ENCODE measurements at regions not wholly inside any gene's neighbourhood (a gene's known extent, or its start where the extent isn't known, plus 50 kb on each side); places are given as distances from the start of the nearest gene placed in this dataset.

GRCh38 chrX:142060191-142060590 is 144.9 kb downstream of the MAGEC2 start:
- H3K27me3 Mint-ChIP-seq (ENCODE audit: insufficient read depth, low read depth, poor library complexity): no peaks in the 10 kb centered on the region
- no peak for DNase-seq (ENCODE audit: low spot score)
- Histone ChIP-seq H3K4me1 (ENCODE audit: insufficient read depth) (no peaks in the 10 kb centered on the region), H3F3A (replicated peaks; ENCODE audit: low read depth) (no peaks in the 10 kb centered on the region), H3K27ac (ENCODE audit: low read depth) (no peak overlapping the region), H3K9me2 (ENCODE audit: insufficient read depth) (no peaks in the 10 kb centered on the region), H3K4me3 (no peak overlapping the region), H2AFZ (no peak overlapping the region), H3K79me2 (replicated peaks; ENCODE audit: insufficient read depth) (no peaks in the 10 kb centered on the region), H3K27me3 (ENCODE audit: insufficient read depth) (no peaks in the 10 kb centered on the region), H4K20me1 (replicated peaks; ENCODE audit: insufficient read depth) (no peaks in the 10 kb centered on the region), H3K36me3 (ENCODE audit: insufficient read depth) (no peaks in the 10 kb centered on the region), H3K4me2 (no peak overlapping the region)
- H3K4me1 Mint-ChIP-seq: no peaks in the 10 kb centered on the region
- TF ChIP-seq ETS1 (IDR thresholded peaks at IDR 0.05) (no peak), REST (IDR thresholded peaks at IDR 0.05; ENCODE audit: unreplicated experiment) (no peak), ZNF331 (CRISPR knock-in tag; IDR thresholded peaks at IDR 0.05; ENCODE audit: low read depth) (no peak), ZNF114 (CRISPR knock-in tag; IDR thresholded peaks at IDR 0.05) (no peak), EZH2 (IDR thresholded peaks at IDR 0.05; ENCODE audit: low read depth, unreplicated experiment) (no peak), CREB1 (CRISPR knock-in tag; IDR thresholded peaks at IDR 0.05; ENCODE audit: low read depth) (no peak), NANOG (IDR thresholded peaks at IDR 0.05; ENCODE audit: borderline replicate concordance) (no peak), JUNB (IDR thresholded peaks at IDR 0.05; ENCODE audit: unreplicated experiment) (no peak), POLR2AphosphoS5 (IDR thresholded peaks at IDR 0.05; ENCODE audit: low read depth) (no peak), ZNF462 (CRISPR knock-in tag; IDR thresholded peaks at IDR 0.05) (no peak), CTCF (conservative IDR thresholded peaks at IDR 0.05; ENCODE audit: low read depth in 2 of 2) (no peak), EZH2phosphoT487 (IDR thresholded peaks at IDR 0.05; ENCODE audit: unreplicated experiment) (no peak), STAT1 (IDR thresholded peaks at IDR 0.05; ENCODE audit: unreplicated experiment) (no peak)
- no peaks in the 10 kb centered on the region; the same call in 1 of the 3 replicates for H3K9me3 Mint-ChIP-seq
- no peaks in the 10 kb centered on the region for H3K36me3 Mint-ChIP-seq (ENCODE audit: low read depth)
- no peak overlapping the region for H3K4me3 Mint-ChIP-seq
- H3K27ac Mint-ChIP-seq: no peak overlapping the region
- ATAC-seq: no peak

All from GM23338 (cell line).